ENCODE measurements at regions not wholly inside any gene's neighbourhood (a gene's known extent, or its start where the extent isn't known, plus 50 kb on each side); places are given as distances from the start of the nearest gene placed in this dataset.

GRCh38 chr4:152021788-152022438 is 261.1 kb upstream of the GATB start:
- no peak for DNase-seq (ENCODE audit: low spot score)

GRCh38 chr4:152020073-152020472 is 259.3 kb upstream of the GATB start:
- DNase-seq (ENCODE audit: low spot score): no peak

- no peak for DNase-seq (ENCODE audit: low spot score)
Measured at GRCh38 chr4:152016303-152016620, 255.5 kb upstream of the GATB start.

GRCh38 chr4:152015597-152016302 is 254.9 kb upstream of the GATB start:
- DNase-seq (ENCODE audit: low spot score): no peak

- DNase-seq (ENCODE audit: low spot score): no peak
Measured at GRCh38 chr4:152014280-152014679, 253.5 kb upstream of the GATB start.

GRCh38 chr4:152011469-152011868 is 250.7 kb upstream of the GATB start:
- DNase-seq (ENCODE audit: low spot score): no peak

GRCh38 chr4:152010710-152011079 is 249.9 kb upstream of the GATB start:
- DNase-seq (ENCODE audit: low spot score): no peak

- no peak for DNase-seq (ENCODE audit: low spot score)
Measured at GRCh38 chr4:152009983-152010709, 249.3 kb upstream of the GATB start.

- DNase-seq (ENCODE audit: low spot score): no peak
Measured at GRCh38 chr4:152009031-152009670, 248.3 kb upstream of the GATB start.

- no peak for DNase-seq (ENCODE audit: low spot score)
Measured at GRCh38 chr4:152007111-152007510, 246.3 kb upstream of the GATB start.

- no peak for DNase-seq (ENCODE audit: low spot score)
Measured at GRCh38 chr4:152004801-152005200, 244.0 kb upstream of the GATB start.

- DNase-seq (ENCODE audit: low spot score): no peak
Measured at GRCh38 chr4:152000518-152000917, 239.7 kb upstream of the GATB start.

GRCh38 chr4:151998723-151999122 is 237.9 kb upstream of the GATB start:
- no peak for DNase-seq (ENCODE audit: low spot score)

GRCh38 chr4:151997461-151997860 is 236.7 kb upstream of the GATB start:
- DNase-seq (ENCODE audit: low spot score): no peak

GRCh38 chr4:151994429-151994828 is 233.6 kb upstream of the GATB start:
- DNase-seq (ENCODE audit: low spot score): no peak

- no peak for DNase-seq (ENCODE audit: low spot score)
Measured at GRCh38 chr4:151993521-151993920, 232.7 kb upstream of the GATB start.

- DNase-seq (ENCODE audit: low spot score): no peak
Measured at GRCh38 chr4:151992332-151993154, 231.7 kb upstream of the GATB start.

GRCh38 chr4:151991884-151992167 is 231.0 kb upstream of the GATB start:
- DNase-seq (ENCODE audit: low spot score): no peak

- no peak for DNase-seq (ENCODE audit: low spot score)
Measured at GRCh38 chr4:151991001-151991883, 230.4 kb upstream of the GATB start.

GRCh38 chr4:151990201-151990600 is 229.4 kb upstream of the GATB start:
- no peak for DNase-seq (ENCODE audit: low spot score)

- DNase-seq (ENCODE audit: low spot score): no peak
Measured at GRCh38 chr4:151988591-151988990, 227.8 kb upstream of the GATB start.

All from ecto neural progenitor cell (in vitro differentiated cells).